Kidney epithelial cell (primary cell): ENCODE measurements at regions not wholly inside any gene's neighbourhood (a gene's known extent, or its start where the extent isn't known, plus 50 kb on each side); places are given as distances from the start of the nearest gene placed in this dataset.

ENCODE experiments used
- DNase-seq: peaks from one replicate; pipeline ENCODE4 v3.0.0-alpha.2; 2010; ENCODE audit warnings: low read depth
- H3K27me3 ChIP-seq: 2 replicates; pipeline ENCODE4 v1.6.0; 2011; ENCODE audit warnings: low read length; ENCODE audit not compliant: control insufficient read depth, insufficient read depth
- H3K36me3 ChIP-seq: 2 replicates; pipeline ENCODE4 v1.5.1; 2011; ENCODE audit warnings: low read length; ENCODE audit not compliant: control insufficient read depth, insufficient read depth
- H3K4me3 ChIP-seq: 2 replicates; pipeline ENCODE4 v1.5.1; 2011; ENCODE audit warnings: low read depth, mild to moderate bottlenecking, control low read depth, low read length
- CTCF ChIP-seq: IDR thresholded peaks from 2 replicates; pipeline ENCODE4 v1.5.1; 2011; ENCODE audit warnings: mild to moderate bottlenecking, moderate library complexity, low read length, control low read depth, inconsistent platforms; ENCODE audit not compliant: insufficient read depth, poor library complexity, severe bottlenecking

- Histone ChIP-seq H3K36me3 (no peaks in the 10 kb centered on the region), H3K4me3 (no peak overlapping the region), H3K27me3 (no peaks in the 10 kb centered on the region)
- no peak for TF ChIP-seq CTCF
- DNase-seq: no peak
Measured at GRCh38 chr21:14620152-14620551, 74.0 kb upstream of the SAMSN1 start.

- H3K27me3 ChIP-seq: no peaks in the 10 kb centered on the region
Measured at GRCh38 chr21:14617871-14618270, 71.8 kb upstream of the SAMSN1 start.

GRCh38 chr21:14617040-14617393, 70.9 kb upstream of the SAMSN1 start:
- DNase-seq: no peak
- Histone ChIP-seq H3K36me3 (no peaks in the 10 kb centered on the region), H3K4me3 (no peak overlapping the region), H3K27me3 (no peaks in the 10 kb centered on the region)
- TF ChIP-seq CTCF: no peak

More at GRCh38 chr21:14617871-14618270, 71.8 kb upstream of the SAMSN1 start:
- no peak for DNase-seq
- no peak for TF ChIP-seq CTCF
- no peak overlapping the region for H3K4me3 ChIP-seq
- no peaks in the 10 kb centered on the region for H3K36me3 ChIP-seq

- H3K27me3 ChIP-seq: no peaks in the 10 kb centered on the region
- no peak overlapping the region for H3K4me3 ChIP-seq
- H3K36me3 ChIP-seq: no peaks in the 10 kb centered on the region
- no peak for DNase-seq
- TF ChIP-seq CTCF: no peak
Measured at GRCh38 chr21:14616380-14617039, 70.4 kb upstream of the SAMSN1 start.

GRCh38 chr21:14615359-14615974, 69.4 kb upstream of the SAMSN1 start:
- Histone ChIP-seq H3K27me3 (no peaks in the 10 kb centered on the region), H3K36me3 (no peaks in the 10 kb centered on the region), H3K4me3 (no peak overlapping the region)
- DNase-seq: no peak
- TF ChIP-seq CTCF: no peak

- H3K4me3 ChIP-seq: no peak overlapping the region
- no peaks in the 10 kb centered on the region for H3K27me3 ChIP-seq
- no peak for TF ChIP-seq CTCF
- H3K36me3 ChIP-seq: no peaks in the 10 kb centered on the region
- DNase-seq: no peak
Measured at GRCh38 chr21:14614287-14614686, 68.2 kb upstream of the SAMSN1 start.
